Neuronal stem cell (in vitro differentiated cells): ENCODE measurements at regions not wholly inside any gene's neighbourhood (a gene's known extent, or its start where the extent isn't known, plus 50 kb on each side); places are given as distances from the start of the nearest gene placed in this dataset.

ENCODE experiments used
- DNase-seq: peaks from one replicate; pipeline ENCODE4 v3.0.0-alpha.2; 2013; ENCODE audit warnings: low spot score
- H2AFZ ChIP-seq: one replicate; pipeline ENCODE4 v1.6.1; 2013; ENCODE audit warnings: mild to moderate bottlenecking, low read length, inconsistent platforms
- H2AK5ac ChIP-seq: 2 replicates; pipeline ENCODE4 v1.6.1; 2013; ENCODE audit warnings: low read depth, mild to moderate bottlenecking, inconsistent platforms, low read length, moderate library complexity, mixed read lengths
- H2BK120ac ChIP-seq: 2 replicates; pipeline ENCODE4 v1.6.1; 2013; ENCODE audit warnings: low read depth, mild to moderate bottlenecking, inconsistent platforms, low read length, moderate library complexity, mixed read lengths
- H2BK12ac ChIP-seq: one replicate; pipeline ENCODE4 v1.6.1; 2013; ENCODE audit warnings: low read length, inconsistent platforms
- H2BK15ac ChIP-seq: 2 replicates; pipeline ENCODE4 v1.6.1; 2013; ENCODE audit warnings: mild to moderate bottlenecking, low read length, inconsistent platforms, mixed read lengths
- H2BK5ac ChIP-seq: one replicate; pipeline ENCODE4 v1.6.1; 2013; ENCODE audit warnings: inconsistent platforms, mild to moderate bottlenecking, low read length, moderate library complexity
- H3K14ac ChIP-seq: one replicate; pipeline ENCODE4 v1.6.1; 2013; ENCODE audit warnings: low read length, inconsistent platforms
- H3K18ac ChIP-seq: 2 replicates; pipeline ENCODE4 v1.6.1; 2013; ENCODE audit warnings: low read length, inconsistent platforms
- H3K23ac ChIP-seq: 2 replicates; pipeline ENCODE4 v1.6.1; 2013; ENCODE audit warnings: low read depth, mild to moderate bottlenecking, mixed read lengths, low read length, inconsistent platforms; ENCODE audit not compliant: poor library complexity
- H3K27ac ChIP-seq: replicated peaks from 3 replicates; pipeline ENCODE4 v1.5.1; 2013; ENCODE audit warnings: low read length, inconsistent platforms
- H3K27me3 ChIP-seq, 3 experiments: 2 replicates each; pipeline ENCODE4 v1.6.1; 2013; ENCODE audit warnings: low read length in 3 of 3, mild to moderate bottlenecking in 2 of 3, inconsistent platforms in 1 of 3, low read depth in 1 of 3, mixed read lengths in 1 of 3, moderate library complexity in 1 of 3; ENCODE audit not compliant: control insufficient read depth in 3 of 3, insufficient read depth in 3 of 3
- H3K36me3 ChIP-seq, 2 donors: replicated peaks in 1 of 2; 2 replicates each; pipeline ENCODE4 v1.6.1; 2013; ENCODE audit warnings: low read length in 2 of 2; ENCODE audit not compliant: control insufficient read depth in 2 of 2, insufficient read depth in 2 of 2
- H3K4ac ChIP-seq: 2 replicates; pipeline ENCODE4 v1.6.1; 2013; ENCODE audit warnings: inconsistent platforms, mild to moderate bottlenecking, low read length, moderate library complexity
- H3K4me1 ChIP-seq, 2 donors: 1 replicate in 1 of 2; 2 replicates in 1 of 2; pipeline ENCODE4 v1.6.1; 2013; ENCODE audit warnings: low read length in 2 of 2, low read depth in 1 of 2; ENCODE audit not compliant: control insufficient read depth in 2 of 2, insufficient read depth in 1 of 2
- H3K4me2 ChIP-seq: one replicate; pipeline ENCODE4 v1.6.1; 2013; ENCODE audit warnings: mild to moderate bottlenecking, low read length, inconsistent platforms; ENCODE audit not compliant: insufficient read depth, poor library complexity, severe bottlenecking
- H3K4me3 ChIP-seq, 2 donors: 2 replicates each; pipeline ENCODE4 v1.5.1; 2013; ENCODE audit warnings: low read length in 2 of 2, mild to moderate bottlenecking in 2 of 2, inconsistent platforms in 1 of 2, moderate library complexity in 1 of 2
- H3K79me1 ChIP-seq: one replicate; pipeline ENCODE4 v1.6.1; 2013; ENCODE audit warnings: low read depth, mild to moderate bottlenecking, inconsistent platforms, low read length, moderate library complexity
- H3K9ac ChIP-seq: one replicate; pipeline ENCODE4 v1.6.1; 2013; ENCODE audit warnings: mild to moderate bottlenecking, low read depth, low read length, inconsistent platforms; ENCODE audit not compliant: poor library complexity
- H3K9me3 ChIP-seq, 2 donors: replicated peaks in 1 of 2; 2 replicates each; pipeline versions ENCODE3 to v1.6.1; 2013; ENCODE audit warnings: low read length in 2 of 2, mild to moderate bottlenecking in 2 of 2, inconsistent platforms in 1 of 2, low read depth in 1 of 2, mixed read lengths in 1 of 2, moderate library complexity in 1 of 2; ENCODE audit not compliant: control insufficient read depth in 2 of 2, insufficient read depth in 1 of 2
- H4K8ac ChIP-seq: one replicate; pipeline ENCODE4 v1.6.1; 2013; ENCODE audit warnings: low read depth, mild to moderate bottlenecking, inconsistent platforms, low read length, moderate library complexity
- H4K91ac ChIP-seq: one replicate; pipeline ENCODE4 v1.6.1; 2013; ENCODE audit warnings: low read length, low read depth, mild to moderate bottlenecking, inconsistent platforms; ENCODE audit not compliant: poor library complexity
- WGBS, 2 donors: extraction: QIAGEN DNeasy Blood & Tissue Kit; methylation state at CpG; one replicate each; pipeline ENCODE4 v1.1.7; 2013; ENCODE audit warnings: missing lambda C conversion rate in 2 of 2, mixed read lengths in 1 of 2; ENCODE audit not compliant: insufficient read length in 2 of 2, insufficient replicate concordance in 1 of 2; ENCODE audit errors: extremely low coverage in 2 of 2; 5-methylcytosine and 5-hydroxymethylcytosine counted together

GRCh38 chr2:61633250-61633649 is 95.1 kb upstream of the XPO1 start:
- H2AK5ac ChIP-seq, result no peak overlapping the region
- no peaks in the 10 kb centered on the region for H3K36me3 ChIP-seq
- no peaks in the 10 kb centered on the region for H3K9me3 ChIP-seq
- no peak overlapping the region for H2AFZ ChIP-seq
- H4K91ac ChIP-seq, result no peak overlapping the region
- H3K9ac ChIP-seq, result no peak overlapping the region
- H2BK15ac ChIP-seq, result no peak overlapping the region
- H3K14ac ChIP-seq, result no peak overlapping the region
- H3K4me3 ChIP-seq, result no peak overlapping the region
- no peak for DNase-seq
- peaks cover 0 to 3% of the 10 kb centered on the region in 2 donors for H3K4me1 ChIP-seq
- no peak overlapping the region for H4K8ac ChIP-seq
- no peak overlapping the region for H3K23ac ChIP-seq
- H3K27me3 ChIP-seq, result no peaks in the 10 kb centered on the region
- H3K4me2 ChIP-seq, result no peak overlapping the region
- H3K27ac ChIP-seq, result no peak overlapping the region
- H3K4ac ChIP-seq, result no peak overlapping the region
- no CpG with 5 or more reads among the region's 2 CpGs for WGBS, 2 donors
- H2BK12ac ChIP-seq, result no peak overlapping the region
- no peaks in the 10 kb centered on the region for H3K79me1 ChIP-seq
- no peak overlapping the region for H3K18ac ChIP-seq
- H2BK5ac ChIP-seq, result no peak overlapping the region
- no peak overlapping the region for H2BK120ac ChIP-seq

GRCh38 chr2:61632276-61633169 is 94.4 kb upstream of the XPO1 start:
- H4K8ac ChIP-seq, result no peak overlapping the region
- no peak overlapping the region for H3K4me2 ChIP-seq
- H2AK5ac ChIP-seq, result no peak overlapping the region
- no peaks in the 10 kb centered on the region for H3K27me3 ChIP-seq
- H3K79me1 ChIP-seq, result no peaks in the 10 kb centered on the region
- no peak for DNase-seq
- WGBS, 2 donors, result no CpG with 5 or more reads among the region's 17 CpGs
- H3K9ac ChIP-seq, result no peak overlapping the region
- no peak overlapping the region for H3K4ac ChIP-seq
- no peak overlapping the region for H2BK15ac ChIP-seq
- no peak overlapping the region for H2AFZ ChIP-seq
- no peak overlapping the region for H2BK5ac ChIP-seq
- H3K4me1 ChIP-seq, result peaks cover 0 to 3% of the 10 kb centered on the region in 2 donors
- H3K9me3 ChIP-seq, result peaks cover 0 to 2% of the 10 kb centered on the region in 2 donors
- H3K4me3 ChIP-seq, result no peak overlapping the region
- no peak overlapping the region for H2BK120ac ChIP-seq
- H3K27ac ChIP-seq, result no peak overlapping the region
- H3K36me3 ChIP-seq, result no peaks in the 10 kb centered on the region
- H3K14ac ChIP-seq, result no peak overlapping the region
- H4K91ac ChIP-seq, result no peak overlapping the region
- no peak overlapping the region for H3K18ac ChIP-seq
- no peak overlapping the region for H3K23ac ChIP-seq
- no peak overlapping the region for H2BK12ac ChIP-seq

- Histone ChIP-seq H2AFZ (no peak overlapping the region), H3K9ac (no peak overlapping the region), H3K79me1 (no peaks in the 10 kb centered on the region), H3K36me3 (no peaks in the 10 kb centered on the region), H3K27me3 (no peaks in the 10 kb centered on the region), H3K18ac (no peak overlapping the region), H3K4me3 (no peak overlapping the region), H4K8ac (no peak overlapping the region), H2BK15ac (no peak overlapping the region), H3K27ac (no peak overlapping the region), H3K4me1 (peaks cover 0 to 3% of the 10 kb centered on the region in 2 donors), H2BK5ac (no peak overlapping the region), H3K4ac (no peak overlapping the region), H2BK120ac (no peak overlapping the region), H3K14ac (no peak overlapping the region), H2BK12ac (no peak overlapping the region), H4K91ac (no peak overlapping the region), H3K4me2 (no peak overlapping the region), H3K23ac (no peak overlapping the region), H3K9me3 (peaks cover 0 to 2% of the 10 kb centered on the region in 2 donors), H2AK5ac (no peak overlapping the region)
- WGBS, 2 donors, result no CpG with 5 or more reads among the region's 2 CpGs
- DNase-seq, result no peak
Measured at GRCh38 chr2:61631321-61631720, 93.2 kb upstream of the XPO1 start.

GRCh38 chr2:61626827-61627226 is 88.7 kb upstream of the XPO1 start:
- Histone ChIP-seq H4K91ac (no peak overlapping the region), H3K23ac (no peak overlapping the region), H3K18ac (no peak overlapping the region), H3K79me1 (no peaks in the 10 kb centered on the region), H3K4ac (no peak overlapping the region), H3K9ac (no peak overlapping the region), H3K27me3 (no peaks in the 10 kb centered on the region), H3K4me2 (no peak overlapping the region), H2BK12ac (no peak overlapping the region), H2BK120ac (no peak overlapping the region), H2BK5ac (no peak overlapping the region), H2AK5ac (no peak overlapping the region), H3K14ac (no peak overlapping the region), H2AFZ (no peak overlapping the region), H2BK15ac (no peak overlapping the region), H3K27ac (no peak overlapping the region), H3K9me3 (peaks cover 0 to 2% of the 10 kb centered on the region in 2 donors), H3K4me3 (no peak overlapping the region), H3K36me3 (no peaks in the 10 kb centered on the region), H4K8ac (no peak overlapping the region), H3K4me1 (peaks cover 0 to 3% of the 10 kb centered on the region in 2 donors)
- DNase-seq, result no peak
- no CpG with 5 or more reads among the region's 1 CpG for WGBS, 2 donors
